ENCODE measurements at regions not wholly inside any gene's neighbourhood (a gene's known extent, or its start where the extent isn't known, plus 50 kb on each side); places are given as distances from the start of the nearest gene placed in this dataset.

DNA sequence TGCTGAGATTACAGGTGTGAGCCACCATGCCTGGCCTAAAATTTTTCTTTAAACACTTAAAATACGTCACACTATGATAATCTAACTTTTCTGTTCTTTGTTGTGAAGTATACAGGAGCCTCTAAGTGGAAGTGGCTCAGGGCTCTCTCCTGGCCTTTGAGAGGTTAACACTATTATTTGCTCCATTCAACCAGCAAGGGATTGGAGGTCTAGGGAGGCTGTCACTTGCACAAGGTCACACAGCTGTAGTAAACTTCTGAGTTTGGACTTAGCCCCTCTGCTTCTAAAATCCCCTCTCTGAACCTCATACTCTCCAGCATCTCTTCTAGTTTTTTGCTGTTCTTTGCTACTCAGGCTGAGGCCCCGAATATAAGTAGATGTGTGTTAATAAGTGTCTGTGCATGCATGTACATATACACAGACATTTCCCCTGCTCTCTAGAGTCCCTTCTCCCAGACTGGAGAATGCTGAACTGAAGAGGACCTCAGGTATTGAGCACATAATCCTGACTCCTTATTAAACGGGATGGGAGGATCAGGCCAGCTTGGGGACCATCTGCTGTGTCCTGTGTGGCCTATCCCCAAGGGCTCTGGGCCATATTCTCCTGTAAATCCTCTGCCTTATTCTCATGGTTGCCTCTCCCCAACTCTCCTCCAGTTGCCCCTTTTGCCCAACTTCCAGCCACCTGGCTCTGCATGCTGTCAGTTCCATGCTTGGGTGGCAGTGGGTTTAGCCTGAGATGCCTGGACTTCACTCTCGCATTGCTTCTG is 87.0 kb upstream of the SPRY4 start:
- TF ChIP-seq EZH2 (IDR thresholded peaks at IDR 0.05; ENCODE audit: low read length, unreplicated experiment): no peak
- TF ChIP-seq, protein P1, sequence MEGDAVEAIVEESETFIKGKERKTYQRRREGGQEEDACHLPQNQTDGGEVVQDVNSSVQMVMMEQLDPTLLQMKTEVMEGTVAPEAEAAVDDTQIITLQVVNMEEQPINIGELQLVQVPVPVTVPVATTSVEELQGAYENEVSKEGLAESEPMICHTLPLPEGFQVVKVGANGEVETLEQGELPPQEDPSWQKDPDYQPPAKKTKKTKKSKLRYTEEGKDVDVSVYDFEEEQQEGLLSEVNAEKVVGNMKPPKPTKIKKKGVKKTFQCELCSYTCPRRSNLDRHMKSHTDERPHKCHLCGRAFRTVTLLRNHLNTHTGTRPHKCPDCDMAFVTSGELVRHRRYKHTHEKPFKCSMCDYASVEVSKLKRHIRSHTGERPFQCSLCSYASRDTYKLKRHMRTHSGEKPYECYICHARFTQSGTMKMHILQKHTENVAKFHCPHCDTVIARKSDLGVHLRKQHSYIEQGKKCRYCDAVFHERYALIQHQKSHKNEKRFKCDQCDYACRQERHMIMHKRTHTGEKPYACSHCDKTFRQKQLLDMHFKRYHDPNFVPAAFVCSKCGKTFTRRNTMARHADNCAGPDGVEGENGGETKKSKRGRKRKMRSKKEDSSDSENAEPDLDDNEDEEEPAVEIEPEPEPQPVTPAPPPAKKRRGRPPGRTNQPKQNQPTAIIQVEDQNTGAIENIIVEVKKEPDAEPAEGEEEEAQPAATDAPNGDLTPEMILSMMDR (conservative IDR thresholded peaks at IDR 0.05; ENCODE audit: low read depth, low read length): no peak

Data from PC-3 (cell line).